ENCODE measurements at regions not wholly inside any gene's neighbourhood (a gene's known extent, or its start where the extent isn't known, plus 50 kb on each side); places are given as distances from the start of the nearest gene placed in this dataset.

DNA sequence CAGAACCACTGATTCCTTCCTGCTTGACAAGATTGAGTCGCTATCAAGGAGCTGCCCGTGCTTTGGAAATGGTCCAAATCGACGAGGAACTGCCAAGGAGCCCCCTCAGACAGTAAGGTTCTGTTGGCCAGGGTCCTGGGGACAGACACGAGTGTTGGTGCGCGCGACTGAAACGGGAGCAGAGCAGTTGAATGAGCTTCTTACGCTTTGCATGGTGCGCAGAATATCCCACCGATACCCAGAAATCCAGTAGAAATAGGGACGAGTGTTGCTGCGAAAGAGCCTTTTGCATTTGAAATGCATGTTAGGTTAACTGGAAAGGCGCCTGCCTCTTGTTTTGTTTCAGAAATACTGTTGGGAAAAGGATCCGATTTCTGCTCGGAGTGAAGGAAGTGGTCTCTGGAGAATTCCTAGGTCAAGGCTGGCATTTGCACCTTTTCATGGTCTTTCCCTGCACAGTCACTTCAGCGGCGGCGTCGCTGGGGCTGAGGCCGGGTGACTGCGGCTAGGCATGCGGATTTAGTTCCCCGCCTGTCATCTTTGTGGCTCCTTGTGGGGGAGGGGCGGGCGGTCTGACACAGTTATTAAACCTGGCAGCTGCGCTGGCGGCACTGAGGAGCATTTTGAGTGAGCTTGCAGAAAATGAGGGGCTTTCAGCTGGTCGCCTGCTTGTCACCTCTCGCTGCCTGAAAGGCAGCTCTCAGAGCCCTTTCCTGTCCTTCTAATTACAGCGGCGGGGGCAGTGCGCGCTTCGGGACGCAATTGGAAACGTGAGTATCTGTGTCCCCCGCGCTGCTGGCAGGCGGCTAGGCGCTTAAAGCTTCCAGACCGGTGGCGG, 51.5 kb upstream of the TRIM2 start:
- DNase-seq (ENCODE audit: low spot score) = no peak
- Histone ChIP-seq H3K4me3 (ENCODE audit: low read depth, low read length, poor library complexity, severe bottlenecking) (peak overlapping the region; percentile 53), H3K9me2 (ENCODE audit: insufficient read depth, low read length) (no peaks in the 10 kb centered on the region), H2AFZ (ENCODE audit: low read length) (peak overlapping the region; percentile 20; the same call in 1 of the 2 replicates), H3K9me3 (ENCODE audit: low read length) (no peaks in the 10 kb centered on the region), H3K27ac (ENCODE audit: low read depth, low read length, poor library complexity, severe bottlenecking) (no peak overlapping the region), H3K36me3 (ENCODE audit: insufficient read depth, low read length) (no peaks in the 10 kb centered on the region), H3K4me1 (ENCODE audit: insufficient read depth, low read length, poor library complexity, severe bottlenecking) (peaks cover 31% of the 10 kb centered on the region), H3K4me2 (ENCODE audit: low read length) (peak overlapping the region; percentile 45), H3K79me2 (ENCODE audit: insufficient read depth, low read depth, low read length) (no peaks in the 10 kb centered on the region), H4K20me1 (ENCODE audit: insufficient read depth, low read length) (no peaks in the 10 kb centered on the region)
- intact Hi-C loops (cut with micrococcal nuclease; ENCODE audit: unreplicated experiment) = no loop called here
- no peak for TF ChIP-seq EZH2phosphoT487 (IDR thresholded peaks at IDR 0.05; ENCODE audit: borderline replicate concordance, low read depth, low read length)
- TF ChIP-seq CTCF (conservative IDR thresholded peaks at IDR 0.05; ENCODE audit: low read length) = no peak
- ChIA-PET CTCF (ENCODE audit: unreplicated experiment) (no interaction called here), POLR2A (interaction anchor here (0.5 kb wide), 1 partner anchor 37 kb away, joined by 3 read pairs; no protein-coding TSS in a partner anchor)
- BruUV-seq (replicated peaks) = no TSS peak

- peak overlapping the region; percentile 20; the same call in 1 of the 2 replicates for H2AFZ ChIP-seq (ENCODE audit: low read length)
- ChIA-PET CTCF (ENCODE audit: unreplicated experiment) (no interaction called here), POLR2A (interaction anchor here (0.5 kb wide), 1 partner anchor 38 kb away, joined by 3 read pairs; no protein-coding TSS in a partner anchor)
- H3K79me2 ChIP-seq (ENCODE audit: insufficient read depth, low read depth, low read length) = no peaks in the 10 kb centered on the region
- BruUV-seq (replicated peaks) = no TSS peak
- H3K9me3 ChIP-seq (ENCODE audit: low read length) = no peaks in the 10 kb centered on the region
- H4K20me1 ChIP-seq (ENCODE audit: insufficient read depth, low read length) = no peaks in the 10 kb centered on the region
- peak overlapping the region; percentile 45 for H3K4me2 ChIP-seq (ENCODE audit: low read length)
- H3K36me3 ChIP-seq (ENCODE audit: insufficient read depth, low read length) = no peaks in the 10 kb centered on the region
- TF ChIP-seq CTCF (conservative IDR thresholded peaks at IDR 0.05; ENCODE audit: low read length) (no peak), EZH2phosphoT487 (IDR thresholded peaks at IDR 0.05; ENCODE audit: borderline replicate concordance, low read depth, low read length) (no peak)
- peaks cover 31% of the 10 kb centered on the region for H3K4me1 ChIP-seq (ENCODE audit: insufficient read depth, low read length, poor library complexity, severe bottlenecking)
- no peak overlapping the region for H3K27ac ChIP-seq (ENCODE audit: low read depth, low read length, poor library complexity, severe bottlenecking)
- no peaks in the 10 kb centered on the region for H3K9me2 ChIP-seq (ENCODE audit: insufficient read depth, low read length)
- DNase-seq (ENCODE audit: low spot score) = peak; percentile 22
- intact Hi-C loops (cut with micrococcal nuclease; ENCODE audit: unreplicated experiment) = no loop called here
- H3K4me3 ChIP-seq (ENCODE audit: low read depth, low read length, poor library complexity, severe bottlenecking) = peak overlapping the region; percentile 53
Measured at GRCh38 chr4:153153339-153153871, 50.8 kb upstream of the TRIM2 start.

Measured in OCI-LY7 (cell line).